ENCODE measurements at regions not wholly inside any gene's neighbourhood (a gene's known extent, or its start where the extent isn't known, plus 50 kb on each side); places are given as distances from the start of the nearest gene placed in this dataset.
A peak's percentile ranks its signal among the peaks of the same experiment; 100 is the strongest.

DNA sequence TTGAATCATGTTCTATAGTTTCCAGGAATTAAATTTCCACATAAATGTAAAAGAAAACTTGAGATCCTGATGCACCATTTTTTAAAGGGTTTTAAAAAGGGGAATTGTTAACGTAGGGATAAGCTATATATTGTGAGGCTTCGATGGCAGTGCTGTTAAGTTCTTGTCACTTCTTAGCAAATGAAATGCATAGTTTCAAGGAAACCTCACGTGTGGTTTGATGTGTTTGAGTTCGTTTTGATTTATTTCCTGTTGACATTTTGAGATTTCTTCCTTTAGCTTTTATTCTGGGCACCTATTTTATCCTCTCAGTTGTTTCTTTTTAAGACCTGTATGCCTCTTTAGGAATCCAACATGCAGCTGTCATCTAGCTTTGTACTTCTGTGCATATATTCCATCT, 301.0 kb downstream of the DOCK8 start:
- H3K4me3 Mint-ChIP-seq: peak overlapping the region; percentile 15
- H3K4me1 Mint-ChIP-seq: peaks cover 30% of the 10 kb centered on the region
- no peaks in the 10 kb centered on the region for H3K27me3 Mint-ChIP-seq
- peaks cover 4% of the 10 kb centered on the region for H3K9me3 Mint-ChIP-seq
- ATAC-seq (replicated peaks): peak; percentile 35
- peak overlapping the region; percentile 24 for H3K27ac Mint-ChIP-seq
- no peaks in the 10 kb centered on the region for H3K36me3 Mint-ChIP-seq (ENCODE audit: low read depth)

DNA sequence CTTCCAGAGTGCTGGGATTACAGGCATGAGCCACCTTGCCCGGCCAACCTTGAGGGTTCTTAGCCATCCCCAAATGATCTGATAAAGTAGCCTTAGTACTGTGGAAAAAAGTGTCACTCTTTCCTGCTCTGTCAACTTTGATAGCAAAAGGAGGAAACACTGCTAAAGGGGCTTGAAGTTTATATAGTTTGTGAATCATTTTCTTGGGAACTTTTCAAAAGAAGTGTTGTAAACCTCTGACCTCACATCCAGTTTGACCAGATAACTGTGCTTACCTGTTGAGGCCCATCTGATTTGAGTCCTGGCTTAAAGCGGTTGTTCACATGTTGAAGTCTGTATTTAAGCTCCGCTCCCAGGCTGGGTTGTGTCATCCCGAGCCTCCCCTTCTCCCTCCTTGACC, 303.3 kb downstream of the DOCK8 start:
- H3K9me3 Mint-ChIP-seq: peaks cover 4% of the 10 kb centered on the region
- H3K4me1 Mint-ChIP-seq: peaks cover 28% of the 10 kb centered on the region
- peak overlapping the region; percentile 58 for H3K4me3 Mint-ChIP-seq
- ATAC-seq (replicated peaks): no peak
- no peaks in the 10 kb centered on the region for H3K36me3 Mint-ChIP-seq (ENCODE audit: low read depth)
- no peaks in the 10 kb centered on the region for H3K27me3 Mint-ChIP-seq
- H3K27ac Mint-ChIP-seq: peak overlapping the region; percentile 75

DNA sequence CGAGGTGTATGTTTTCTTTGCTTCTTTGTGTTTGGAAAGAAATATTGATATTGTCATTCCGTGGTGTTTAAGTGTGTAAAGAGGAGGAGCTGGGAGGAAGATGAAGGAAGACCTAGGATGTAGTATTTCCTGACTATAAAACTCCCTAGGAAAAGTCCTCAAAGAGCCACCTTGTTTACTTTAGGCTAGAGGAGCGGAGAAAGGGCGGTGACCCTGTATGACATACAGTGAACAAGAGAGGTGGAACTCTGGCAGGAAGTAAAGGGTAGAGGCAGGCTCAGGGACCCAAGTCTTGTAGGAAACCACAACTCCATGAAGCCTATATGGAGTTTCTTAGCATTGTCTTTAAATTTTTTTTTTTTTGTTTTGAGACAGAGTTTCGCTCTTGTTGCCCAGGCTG, 303.9 kb downstream of the DOCK8 start:
- Mint-ChIP-seq H3K4me3 (peak overlapping the region; percentile 58), H3K27ac (peak overlapping the region; percentile 75), H3K9me3 (peaks cover 4% of the 10 kb centered on the region), H3K4me1 (peaks cover 27% of the 10 kb centered on the region), H3K27me3 (no peaks in the 10 kb centered on the region), H3K36me3 (ENCODE audit: low read depth) (no peaks in the 10 kb centered on the region)
- peak; percentile 46 for ATAC-seq (replicated peaks)

DNA sequence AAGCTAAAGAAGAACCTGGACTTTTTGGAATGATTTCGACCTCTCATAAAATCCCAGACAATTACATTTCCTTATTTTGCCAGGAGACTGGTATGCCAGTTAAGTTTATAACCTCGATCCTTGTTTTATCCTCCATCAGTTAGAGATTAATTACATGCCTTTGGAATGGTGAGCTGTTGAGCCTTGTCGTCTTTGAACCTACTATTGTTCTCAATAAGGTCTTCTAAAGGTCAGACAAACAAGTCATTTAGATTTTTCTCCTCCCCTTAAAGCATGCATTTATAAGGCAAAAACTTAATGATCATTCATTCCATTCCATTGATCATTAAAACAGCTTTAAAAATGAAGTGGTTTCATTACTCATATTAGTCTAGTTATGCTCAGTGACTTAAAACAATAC, 304.9 kb downstream of the DOCK8 start:
- Mint-ChIP-seq H3K36me3 (ENCODE audit: low read depth) (no peaks in the 10 kb centered on the region), H3K9me3 (peaks cover under 1% of the 10 kb centered on the region), H3K4me1 (peaks cover 21% of the 10 kb centered on the region), H3K27me3 (no peaks in the 10 kb centered on the region), H3K27ac (no peak overlapping the region), H3K4me3 (no peak overlapping the region)
- no peak for ATAC-seq (replicated peaks)

DNA sequence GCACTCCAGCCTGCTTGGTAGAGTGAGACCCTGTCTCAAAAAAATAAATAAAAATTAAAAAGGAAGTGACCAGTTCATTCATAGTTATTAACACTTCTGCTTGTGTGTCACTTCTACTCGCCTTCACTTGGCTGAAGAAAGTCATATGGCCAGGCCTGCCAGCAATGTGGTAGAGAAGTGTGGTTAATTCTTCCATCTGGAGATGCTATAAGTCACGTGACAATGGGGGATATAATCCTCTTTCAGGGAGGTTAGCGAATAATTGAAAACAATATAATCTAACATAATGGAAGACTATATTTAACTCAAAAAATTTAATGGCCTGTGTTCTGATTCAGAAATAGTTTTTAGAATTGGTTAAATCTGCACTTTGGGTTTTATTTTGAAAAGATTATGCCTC, 305.6 kb downstream of the DOCK8 start:
- H3K4me3 Mint-ChIP-seq: no peak overlapping the region
- no peaks in the 10 kb centered on the region for H3K36me3 Mint-ChIP-seq (ENCODE audit: low read depth)
- no peak overlapping the region for H3K27ac Mint-ChIP-seq
- peaks cover 19% of the 10 kb centered on the region for H3K4me1 Mint-ChIP-seq
- H3K27me3 Mint-ChIP-seq: no peaks in the 10 kb centered on the region
- ATAC-seq (replicated peaks): no peak
- H3K9me3 Mint-ChIP-seq: no peaks in the 10 kb centered on the region

DNA sequence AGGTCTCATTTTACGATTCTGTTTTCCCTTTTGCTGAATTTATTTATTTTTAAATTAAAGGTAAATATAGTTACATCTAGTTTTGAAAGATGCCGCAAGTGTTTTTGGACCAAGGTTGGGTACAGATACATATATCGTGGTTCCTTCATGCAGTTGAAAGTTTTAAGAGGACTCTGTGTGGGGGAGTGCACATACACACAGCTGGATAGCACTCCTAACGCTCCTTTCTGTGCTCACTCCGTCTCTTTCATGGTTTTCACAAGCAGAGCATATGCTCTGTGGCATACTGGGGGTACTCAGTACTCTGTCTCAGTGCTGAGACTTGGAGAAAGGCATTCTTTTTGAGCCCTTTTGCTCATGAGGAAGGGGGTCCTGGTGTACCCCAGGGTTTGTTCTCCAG, 307.5 kb downstream of the DOCK8 start:
- Mint-ChIP-seq H3K4me1 (peaks cover 7% of the 10 kb centered on the region), H3K9me3 (no peaks in the 10 kb centered on the region), H3K27me3 (no peaks in the 10 kb centered on the region), H3K36me3 (ENCODE audit: low read depth) (no peaks in the 10 kb centered on the region), H3K27ac (no peak overlapping the region), H3K4me3 (no peak overlapping the region)
- ATAC-seq (replicated peaks): no peak

DNA sequence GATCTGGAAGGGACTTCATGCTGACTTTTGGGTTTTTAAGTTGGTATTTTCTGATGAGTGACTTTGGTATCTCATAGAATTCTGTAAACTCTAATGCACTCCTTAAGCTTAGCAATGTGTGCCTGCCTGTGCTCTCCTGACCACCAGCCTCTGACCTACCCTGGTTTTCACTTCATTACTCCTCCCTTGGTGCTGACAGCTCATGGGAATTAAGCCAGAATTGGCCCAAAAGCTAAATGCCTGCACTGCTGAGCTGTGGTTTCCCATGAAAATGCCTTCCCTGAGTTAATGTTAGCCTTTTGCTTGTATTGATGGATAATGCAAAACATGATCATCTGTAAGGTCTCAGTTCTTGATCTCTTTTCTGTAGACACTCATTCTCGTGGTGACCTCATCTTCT, 308.0 kb downstream of the DOCK8 start:
- no peak for ATAC-seq (replicated peaks)
- no peak overlapping the region for H3K27ac Mint-ChIP-seq
- no peaks in the 10 kb centered on the region for H3K9me3 Mint-ChIP-seq
- H3K27me3 Mint-ChIP-seq: no peaks in the 10 kb centered on the region
- no peak overlapping the region for H3K4me3 Mint-ChIP-seq
- H3K36me3 Mint-ChIP-seq (ENCODE audit: low read depth): no peaks in the 10 kb centered on the region
- peaks cover 7% of the 10 kb centered on the region for H3K4me1 Mint-ChIP-seq

DNA sequence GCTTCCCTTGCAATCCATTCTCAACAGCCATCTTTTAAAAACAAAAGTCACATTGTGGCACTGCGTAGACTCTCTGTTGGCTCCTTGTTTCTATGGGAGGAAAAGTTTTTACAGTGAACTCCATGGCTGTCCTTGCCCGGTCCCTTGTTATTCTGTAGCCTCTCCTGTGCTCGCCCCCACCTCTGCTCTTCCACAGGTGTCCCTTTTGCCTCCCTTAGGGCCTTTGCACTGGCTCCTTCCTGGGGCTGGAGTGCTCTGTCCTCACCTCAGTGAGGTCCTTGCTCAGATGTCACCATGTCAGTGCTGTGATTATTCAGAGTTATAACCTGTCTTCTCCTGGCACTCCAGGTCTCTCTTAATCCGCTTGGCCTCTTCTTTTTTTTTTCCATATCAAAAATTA, 308.8 kb downstream of the DOCK8 start:
- H3K9me3 Mint-ChIP-seq: no peaks in the 10 kb centered on the region
- no peak overlapping the region for H3K4me3 Mint-ChIP-seq
- no peak overlapping the region for H3K27ac Mint-ChIP-seq
- no peak for ATAC-seq (replicated peaks)
- no peaks in the 10 kb centered on the region for H3K27me3 Mint-ChIP-seq
- no peaks in the 10 kb centered on the region for H3K36me3 Mint-ChIP-seq (ENCODE audit: low read depth)
- H3K4me1 Mint-ChIP-seq: peaks cover 2% of the 10 kb centered on the region

DNA sequence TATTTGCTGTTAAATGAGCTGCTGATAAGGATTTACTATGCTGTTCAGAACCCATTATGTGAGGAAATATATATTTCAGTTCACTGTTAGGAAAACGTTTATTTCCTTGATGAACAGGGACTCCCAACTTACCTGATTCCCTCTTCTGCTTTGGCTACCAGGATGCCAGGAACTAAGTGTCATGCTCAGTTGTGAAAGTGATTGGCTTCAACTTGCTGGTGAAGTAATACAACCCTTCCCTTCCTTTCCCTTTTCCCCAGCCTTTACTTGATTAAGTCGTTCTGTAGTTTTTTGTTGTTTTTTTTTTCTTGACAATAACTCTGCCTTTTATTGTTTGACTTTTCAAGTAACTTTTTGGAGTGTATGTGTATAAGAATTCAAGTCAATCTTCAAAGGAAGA, 309.3 kb downstream of the DOCK8 start:
- H3K27ac Mint-ChIP-seq: no peak overlapping the region
- no peaks in the 10 kb centered on the region for H3K9me3 Mint-ChIP-seq
- no peak for ATAC-seq (replicated peaks)
- no peaks in the 10 kb centered on the region for H3K4me1 Mint-ChIP-seq
- no peak overlapping the region for H3K4me3 Mint-ChIP-seq
- H3K27me3 Mint-ChIP-seq: no peaks in the 10 kb centered on the region
- H3K36me3 Mint-ChIP-seq (ENCODE audit: low read depth): no peaks in the 10 kb centered on the region

DNA sequence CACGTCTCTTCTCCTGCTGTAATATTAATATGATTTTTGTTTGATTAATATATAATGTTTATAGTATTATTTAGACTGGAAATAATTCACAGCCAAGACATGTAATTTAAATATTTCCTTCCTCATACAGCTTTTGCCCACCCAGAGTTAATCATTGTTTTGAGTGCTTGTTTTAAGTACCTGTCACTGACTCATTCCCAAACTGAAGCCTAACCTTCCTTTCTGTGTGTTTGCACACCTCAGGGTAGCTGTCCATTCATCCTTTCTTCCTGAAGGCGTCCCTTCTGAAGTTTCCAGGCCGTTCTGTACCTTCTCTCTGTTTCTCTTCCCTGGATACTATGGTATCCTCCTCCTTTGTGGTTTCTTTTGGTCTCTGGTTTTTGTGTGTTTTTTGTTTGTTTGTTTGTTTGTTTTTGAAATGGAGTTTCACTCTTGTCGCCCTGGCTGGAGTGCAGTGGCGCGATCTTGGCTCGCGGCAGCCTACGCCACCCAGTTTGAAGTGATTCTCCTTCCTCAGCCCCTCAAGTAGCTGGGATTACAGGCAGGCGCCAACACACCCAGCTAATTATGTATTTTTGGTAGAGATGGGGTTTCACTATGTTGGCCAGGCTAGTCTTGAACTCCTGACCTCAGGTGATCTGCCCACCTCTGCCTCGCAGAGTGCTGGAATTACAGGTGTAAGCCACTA, 312.4 kb downstream of the DOCK8 start:
- Mint-ChIP-seq H3K9me3 (no peaks in the 10 kb centered on the region), H3K27me3 (no peaks in the 10 kb centered on the region), H3K27ac (no peak overlapping the region), H3K4me3 (no peak overlapping the region), H3K4me1 (peaks cover 4% of the 10 kb centered on the region), H3K36me3 (ENCODE audit: low read depth) (no peaks in the 10 kb centered on the region)
- ATAC-seq (replicated peaks): no peak

DNA sequence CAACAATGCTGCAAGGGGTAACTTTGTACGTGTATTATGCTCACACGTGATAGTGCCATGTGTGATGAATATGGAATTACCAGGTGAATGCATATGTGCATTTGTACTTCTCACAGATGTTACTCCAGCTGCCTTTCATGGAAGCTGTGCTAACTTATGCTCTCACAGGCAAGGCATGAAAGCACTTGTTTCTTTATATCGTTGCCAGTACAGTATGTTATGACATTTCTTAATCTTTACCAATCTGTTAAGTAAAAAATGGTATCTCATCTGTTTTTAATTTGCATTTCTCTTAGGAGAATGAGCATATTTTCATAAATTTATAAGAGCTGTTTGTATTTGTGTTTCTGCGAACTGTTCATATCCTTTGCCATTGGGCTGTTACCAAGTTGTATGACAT, 311.8 kb upstream of the DMRT1 start:
- H3K4me1 Mint-ChIP-seq: peaks cover 4% of the 10 kb centered on the region
- H3K27ac Mint-ChIP-seq: no peak overlapping the region
- H3K9me3 Mint-ChIP-seq: no peaks in the 10 kb centered on the region
- H3K27me3 Mint-ChIP-seq: no peaks in the 10 kb centered on the region
- no peak for ATAC-seq (replicated peaks)
- no peaks in the 10 kb centered on the region for H3K36me3 Mint-ChIP-seq (ENCODE audit: low read depth)
- H3K4me3 Mint-ChIP-seq: no peak overlapping the region

DNA sequence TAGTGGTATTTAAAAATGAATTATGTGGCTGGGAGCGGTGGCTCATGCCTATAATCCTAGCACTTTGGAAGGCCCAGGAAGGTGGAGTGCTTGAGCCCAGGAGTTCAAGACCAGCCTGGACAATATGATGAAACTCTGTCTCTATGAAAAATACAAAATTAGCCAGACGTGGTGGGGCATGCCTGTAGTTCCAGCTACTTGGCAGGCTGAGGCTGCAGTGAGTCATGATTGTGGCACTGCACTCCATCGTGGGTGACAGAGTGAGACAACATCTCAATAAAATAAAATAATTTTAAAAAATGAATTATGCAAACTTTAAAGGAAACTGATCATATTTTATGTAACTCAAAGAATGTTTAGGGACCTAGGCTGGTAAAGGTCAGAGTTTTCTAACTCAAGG, 310.8 kb upstream of the DMRT1 start:
- H3K36me3 Mint-ChIP-seq (ENCODE audit: low read depth): no peaks in the 10 kb centered on the region
- H3K27me3 Mint-ChIP-seq: no peaks in the 10 kb centered on the region
- no peak overlapping the region for H3K27ac Mint-ChIP-seq
- ATAC-seq (replicated peaks): no peak
- no peaks in the 10 kb centered on the region for H3K9me3 Mint-ChIP-seq
- peaks cover 4% of the 10 kb centered on the region for H3K4me1 Mint-ChIP-seq
- no peak overlapping the region for H3K4me3 Mint-ChIP-seq

DNA sequence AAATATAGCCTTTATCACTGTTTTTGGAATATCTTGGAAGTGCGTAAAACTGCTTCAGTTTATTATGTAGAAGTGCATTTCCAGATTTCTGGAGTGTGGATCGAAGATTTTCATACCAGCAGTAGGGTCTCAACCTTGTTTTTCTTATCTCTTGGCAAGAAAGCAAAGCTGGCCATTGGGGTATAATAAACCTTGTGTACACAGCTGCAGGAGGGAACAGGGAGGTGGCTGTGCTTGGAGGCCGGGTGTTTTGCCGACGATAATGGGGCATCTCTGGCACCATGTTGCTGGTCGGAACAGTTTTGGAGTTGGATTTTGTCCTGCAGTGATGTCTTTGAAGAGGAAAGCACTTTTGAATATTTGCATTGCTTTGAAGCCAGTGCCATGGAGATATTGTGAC, 308.8 kb upstream of the DMRT1 start:
- H3K4me1 Mint-ChIP-seq: peaks cover 4% of the 10 kb centered on the region
- H3K4me3 Mint-ChIP-seq: no peak overlapping the region
- ATAC-seq (replicated peaks): no peak
- H3K27me3 Mint-ChIP-seq: no peaks in the 10 kb centered on the region
- no peaks in the 10 kb centered on the region for H3K36me3 Mint-ChIP-seq (ENCODE audit: low read depth)
- H3K27ac Mint-ChIP-seq: no peak overlapping the region
- H3K9me3 Mint-ChIP-seq: no peaks in the 10 kb centered on the region

DNA sequence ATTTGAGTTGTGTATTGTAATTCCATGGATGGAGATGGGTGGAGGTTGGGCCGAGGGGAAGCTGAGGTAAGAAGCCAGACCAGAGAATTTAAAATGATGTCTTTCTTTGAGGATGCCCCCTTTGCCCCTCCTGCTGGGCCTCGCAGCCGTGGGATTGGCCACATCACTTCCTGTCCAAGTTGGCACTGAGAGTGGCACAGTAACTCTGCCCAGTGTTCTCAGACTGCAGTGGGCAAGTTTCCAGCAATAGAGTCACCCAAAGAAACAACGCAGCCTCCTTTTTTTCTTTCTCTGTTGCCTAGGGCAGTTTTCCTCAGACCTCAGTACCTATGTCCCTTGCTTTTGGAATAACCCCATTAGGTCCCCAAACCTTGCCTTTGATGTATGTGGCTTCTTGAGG, 306.6 kb upstream of the DMRT1 start:
- no peaks in the 10 kb centered on the region for H3K27me3 Mint-ChIP-seq

DNA sequence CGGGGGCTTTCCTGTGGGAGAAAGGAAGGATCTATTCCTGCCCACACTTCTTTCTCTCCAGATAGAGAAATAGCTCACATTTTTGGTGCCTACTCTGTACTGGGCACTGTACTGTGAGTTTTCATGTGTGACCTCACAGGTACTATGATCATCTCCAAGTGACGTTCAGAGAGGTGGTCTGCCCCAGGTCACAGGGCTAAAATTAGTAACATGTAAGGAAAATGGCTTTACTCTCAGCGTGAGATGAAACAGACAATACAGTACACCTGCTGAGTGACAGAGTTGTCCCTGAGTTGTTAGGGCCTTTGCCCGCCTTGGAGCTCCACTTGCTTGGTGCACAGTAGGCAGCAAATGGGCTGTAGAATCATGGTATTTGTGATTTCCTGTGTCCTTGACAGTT, 306.1 kb upstream of the DMRT1 start:
- no peak for ATAC-seq (replicated peaks)
- H3K9me3 Mint-ChIP-seq: peaks cover 5% of the 10 kb centered on the region
- H3K27me3 Mint-ChIP-seq: no peaks in the 10 kb centered on the region

More for the DNA sequence above, 306.6 kb upstream of the DMRT1 start:
- Mint-ChIP-seq H3K4me1 (peaks cover 4% of the 10 kb centered on the region), H3K9me3 (peaks cover under 1% of the 10 kb centered on the region), H3K36me3 (ENCODE audit: low read depth) (no peaks in the 10 kb centered on the region), H3K27ac (no peak overlapping the region), H3K4me3 (no peak overlapping the region)
- ATAC-seq (replicated peaks): no peak

More for the DNA sequence above, 306.1 kb upstream of the DMRT1 start:
- Mint-ChIP-seq H3K36me3 (ENCODE audit: low read depth) (no peaks in the 10 kb centered on the region), H3K4me1 (peaks cover 4% of the 10 kb centered on the region), H3K4me3 (no peak overlapping the region), H3K27ac (no peak overlapping the region)

Data from activated T-helper 17 cell treated with anti-CD3 and anti-CD28 coated beads, Interleukin-2, amount 50 U/mL, for 72 hours (primary cell).